OCI-LY1 (cell line): ENCODE measurements at regions not wholly inside any gene's neighbourhood (a gene's known extent, or its start where the extent isn't known, plus 50 kb on each side); places are given as distances from the start of the nearest gene placed in this dataset.

ENCODE experiments used
- CTCF ChIP-seq: fragments of 200-600 bp; sonication (generic), shearing (Covaris generic); IDR thresholded peaks from 2 replicates; pipeline ENCODE4 v1.5.1; 2017; ENCODE audit warnings: mild to moderate bottlenecking, antibody characterized with exemption, low read length, moderate library complexity, mixed read lengths
- EZH2 ChIP-seq: fragments of 200-600 bp; sonication (generic), shearing (Covaris generic); IDR thresholded peaks from 2 replicates; pipeline ENCODE4 v1.8.0; 2017; ENCODE audit warnings: borderline replicate concordance, mixed run types, mild to moderate bottlenecking, antibody characterized with exemption, low read length, moderate library complexity, mixed read lengths

GRCh38 chr2:4579977-4580376, 876.6 kb downstream of the DCDC2C start:
- no peak for TF ChIP-seq CTCF
- no peak for TF ChIP-seq EZH2
